ENCODE measurements at regions not wholly inside any gene's neighbourhood (a gene's known extent, or its start where the extent isn't known, plus 50 kb on each side); places are given as distances from the start of the nearest gene placed in this dataset.

DNA sequence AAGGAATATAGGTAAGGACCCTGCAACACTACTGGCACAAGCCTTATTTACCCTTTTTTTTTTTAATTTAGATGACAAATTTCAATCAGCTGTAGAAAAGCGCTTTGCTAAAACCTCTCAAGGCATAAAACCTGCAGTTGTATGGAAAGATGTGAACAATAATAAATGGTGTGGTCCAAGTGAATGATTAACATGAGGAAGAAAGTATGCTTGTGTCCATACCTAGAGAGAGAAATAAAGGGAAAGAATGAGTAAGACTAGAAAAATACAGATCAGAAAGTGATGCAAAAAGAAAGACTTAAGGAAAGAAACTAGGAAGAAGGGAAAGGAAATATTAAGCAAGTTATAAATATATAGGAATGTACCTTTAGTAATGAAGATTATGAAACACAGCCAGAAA, 119.2 kb upstream of the SCN7A start:
- no peak for TF ChIP-seq POLR2A (IDR thresholded peaks at IDR 0.05; ENCODE audit: low read depth, low read length)
- no peak for TF ChIP-seq MAX (IDR thresholded peaks at IDR 0.05; ENCODE audit: insufficient read depth, insufficient read length)
